Duodenal mucosa (tissue), 2 donors: ENCODE measurements at regions not wholly inside any gene's neighbourhood (a gene's known extent, or its start where the extent isn't known, plus 50 kb on each side); places are given as distances from the start of the nearest gene placed in this dataset.

Experiments used
- H3K27ac ChIP-seq: one replicate; pipeline ENCODE4 v1.7.0; 2013; ENCODE audit warnings: low read depth, low read length
- H3K27me3 ChIP-seq, 2 donors: one replicate each; pipeline ENCODE4 v1.7.0; 2013; ENCODE audit warnings: low read length in 2 of 2, control low read depth in 1 of 2; ENCODE audit not compliant: insufficient read depth in 2 of 2, control insufficient read depth in 1 of 2
- H3K36me3 ChIP-seq, 2 donors: one replicate each; pipeline ENCODE4 v1.7.0; 2013; ENCODE audit warnings: low read length in 2 of 2, control low read depth in 1 of 2; ENCODE audit not compliant: insufficient read depth in 2 of 2, control insufficient read depth in 1 of 2
- H3K4me1 ChIP-seq, 2 donors: one replicate each; pipeline ENCODE4 v1.7.0; 2013; ENCODE audit warnings: low read length in 2 of 2, control low read depth in 1 of 2; ENCODE audit not compliant: insufficient read depth in 2 of 2, control insufficient read depth in 1 of 2
- H3K4me3 ChIP-seq, 2 donors: one replicate each; pipeline ENCODE4 v1.7.0; 2013; ENCODE audit warnings: low read length in 2 of 2, low read depth in 1 of 2
- H3K9ac ChIP-seq, 2 donors: one replicate each; pipeline ENCODE4 v1.7.0; 2013; ENCODE audit warnings: low read length in 2 of 2, low read depth in 1 of 2
- H3K9me3 ChIP-seq, 2 donors: one replicate each; pipeline ENCODE4 v1.7.0; 2013; ENCODE audit warnings: low read length in 2 of 2, control low read depth in 1 of 2; ENCODE audit not compliant: control insufficient read depth in 1 of 2

GRCh38 chr18:45349019-45349418 is 266.3 kb upstream of the SLC14A2 start:
- H3K4me3 ChIP-seq = no peak overlapping the region
- no peak overlapping the region for H3K27ac ChIP-seq
- H3K9me3 ChIP-seq = no peaks in the 10 kb centered on the region
- H3K27me3 ChIP-seq = no peaks in the 10 kb centered on the region
- no peaks in the 10 kb centered on the region for H3K36me3 ChIP-seq
- H3K9ac ChIP-seq = no peak overlapping the region
- no peaks in the 10 kb centered on the region for H3K4me1 ChIP-seq

- Histone ChIP-seq H3K9ac (no peak overlapping the region), H3K4me1 (no peaks in the 10 kb centered on the region), H3K27ac (no peak overlapping the region), H3K27me3 (no peaks in the 10 kb centered on the region), H3K9me3 (no peaks in the 10 kb centered on the region), H3K36me3 (no peaks in the 10 kb centered on the region), H3K4me3 (no peak overlapping the region)
Observed at GRCh38 chr18:45349467-45349866, 265.8 kb upstream of the SLC14A2 start.

- H3K4me1 ChIP-seq = no peaks in the 10 kb centered on the region
- no peak overlapping the region for H3K27ac ChIP-seq
- H3K36me3 ChIP-seq = no peaks in the 10 kb centered on the region
- no peak overlapping the region for H3K9ac ChIP-seq
- no peaks in the 10 kb centered on the region for H3K27me3 ChIP-seq
- no peaks in the 10 kb centered on the region for H3K9me3 ChIP-seq
- H3K4me3 ChIP-seq = no peak overlapping the region
Observed at GRCh38 chr18:45350404-45351156, 264.7 kb upstream of the SLC14A2 start.

DNA sequence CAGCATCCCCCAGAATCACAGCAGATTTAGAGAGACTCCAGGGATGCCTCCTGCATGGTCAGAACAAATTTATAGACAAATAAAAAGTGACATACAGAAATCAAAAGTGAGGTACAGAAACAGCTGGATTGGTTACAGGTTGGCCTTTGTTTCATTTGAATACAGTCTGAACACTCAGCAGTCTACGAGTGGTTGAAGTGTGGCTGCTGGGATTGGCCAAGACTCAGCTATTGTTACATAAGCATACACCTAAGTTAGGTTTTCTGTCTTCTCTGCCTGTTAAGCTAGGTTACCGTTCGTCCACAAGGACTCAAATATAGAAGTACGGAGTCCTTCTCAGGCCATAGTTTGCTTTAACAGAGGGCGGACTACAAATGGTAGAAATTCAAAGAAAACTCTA is 262.4 kb upstream of the SLC14A2 start:
- Histone ChIP-seq H3K9me3 (no peaks in the 10 kb centered on the region), H3K4me3 (no peak overlapping the region), H3K4me1 (peaks cover 4 to 5% of the 10 kb centered on the region in 2 donors), H3K36me3 (no peaks in the 10 kb centered on the region), H3K27me3 (no peaks in the 10 kb centered on the region), H3K27ac (no peak overlapping the region), H3K9ac (no peak overlapping the region)

DNA sequence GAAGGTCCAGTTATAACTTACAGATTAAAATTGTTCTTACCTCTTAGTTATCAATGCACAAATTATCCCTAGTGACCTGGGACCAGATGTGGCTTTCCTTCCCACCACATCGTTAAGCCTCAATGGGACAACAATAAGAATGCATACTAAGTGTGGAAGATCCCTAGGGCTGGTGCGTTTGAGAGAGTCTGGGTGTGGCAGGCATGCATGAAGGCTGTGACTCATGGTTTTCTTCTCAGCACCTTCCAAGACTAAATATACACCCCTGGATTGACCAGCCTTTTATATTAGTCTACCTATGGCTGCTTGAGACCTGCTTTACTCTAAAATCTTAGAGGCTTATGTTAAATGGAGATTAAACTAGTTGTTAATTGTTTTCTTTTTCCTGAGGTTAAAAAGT is 261.7 kb upstream of the SLC14A2 start:
- peaks cover 11 to 12% of the 10 kb centered on the region in 2 donors for H3K4me1 ChIP-seq

DNA sequence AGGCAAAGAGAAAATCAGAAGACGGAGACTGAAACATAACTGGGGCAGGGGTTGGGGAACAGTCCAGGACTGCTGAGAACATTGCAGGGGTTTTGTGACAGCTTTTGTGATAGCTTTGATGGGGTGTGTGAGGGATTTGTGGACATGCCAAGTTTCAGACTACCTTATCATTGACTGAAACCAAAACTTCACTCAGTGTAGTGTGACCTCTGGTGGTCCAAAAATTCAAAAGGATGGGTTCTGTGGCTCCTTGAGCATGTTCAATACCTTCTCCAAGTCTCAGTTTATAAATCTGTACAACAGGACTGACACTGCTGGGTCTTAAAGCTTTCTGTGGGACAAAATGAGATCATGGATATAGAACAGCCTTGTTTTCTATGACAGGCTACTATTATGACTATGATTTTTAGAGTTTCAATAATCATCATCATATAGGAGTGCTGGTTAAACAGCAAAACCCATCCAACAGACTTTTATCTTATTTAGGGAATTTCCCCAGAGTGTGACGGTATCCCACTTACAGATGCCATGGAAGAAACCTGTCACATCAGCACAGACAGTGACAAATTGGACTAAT is 259.2 kb upstream of the SLC14A2 start:
- Histone ChIP-seq H3K9ac (no peak overlapping the region), H3K4me3 (no peak overlapping the region), H3K9me3 (no peaks in the 10 kb centered on the region), H3K27ac (no peak overlapping the region), H3K36me3 (no peaks in the 10 kb centered on the region), H3K27me3 (no peaks in the 10 kb centered on the region), H3K4me1 (peaks cover 23 to 26% of the 10 kb centered on the region in 2 donors)

More for the DNA sequence above, 261.7 kb upstream of the SLC14A2 start:
- Histone ChIP-seq H3K9ac (no peak overlapping the region), H3K9me3 (no peaks in the 10 kb centered on the region), H3K4me3 (no peak overlapping the region), H3K36me3 (no peaks in the 10 kb centered on the region), H3K27me3 (no peaks in the 10 kb centered on the region), H3K27ac (no peak overlapping the region)

DNA sequence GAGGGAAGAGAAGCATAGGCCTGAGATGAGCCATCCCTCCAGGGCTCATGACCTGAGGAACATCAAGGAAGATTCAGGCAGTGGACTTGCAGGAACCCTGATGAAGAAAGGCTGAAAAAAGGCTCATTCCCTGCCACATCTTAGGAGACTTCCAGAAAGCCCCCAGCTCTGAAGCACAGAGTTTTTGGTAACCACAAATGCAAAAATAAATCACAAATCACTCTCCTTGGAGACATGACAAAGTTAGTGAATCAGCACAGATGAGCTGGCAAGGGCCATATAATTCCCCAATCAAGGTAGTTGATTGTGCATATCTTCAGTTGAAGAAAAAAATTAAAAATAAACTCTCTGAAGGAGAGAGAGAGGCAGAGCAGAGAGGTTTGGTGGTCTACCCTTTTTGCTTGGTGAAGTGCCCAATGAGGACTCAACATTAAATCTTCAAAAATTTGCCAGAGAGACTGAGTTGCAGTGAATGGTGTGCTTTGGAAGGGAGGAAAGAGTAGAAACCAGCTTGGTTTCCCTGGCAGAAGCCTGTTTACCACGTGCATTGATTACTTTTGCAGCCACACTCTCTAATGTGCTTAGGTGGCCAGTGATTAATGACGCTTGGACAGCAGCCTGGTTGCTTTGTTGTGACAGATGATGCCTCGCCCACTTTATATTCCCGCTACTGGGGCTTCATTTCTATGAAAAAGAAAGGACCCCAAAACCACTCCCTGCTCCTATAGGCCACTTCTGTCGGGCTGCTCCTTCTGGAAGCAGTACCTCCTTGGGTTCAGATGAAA is 257.4 kb upstream of the SLC14A2 start:
- H3K27me3 ChIP-seq = no peaks in the 10 kb centered on the region
- no peaks in the 10 kb centered on the region for H3K9me3 ChIP-seq
- no peak overlapping the region for H3K4me3 ChIP-seq
- H3K27ac ChIP-seq = no peak overlapping the region
- H3K9ac ChIP-seq = no peak overlapping the region
- H3K36me3 ChIP-seq = no peaks in the 10 kb centered on the region
- H3K4me1 ChIP-seq = peaks cover 23 to 26% of the 10 kb centered on the region in 2 donors

GRCh38 chr18:45359275-45360009 is 255.8 kb upstream of the SLC14A2 start:
- Histone ChIP-seq H3K4me3 (no peak overlapping the region), H3K4me1 (peaks cover 23 to 26% of the 10 kb centered on the region in 2 donors), H3K9me3 (no peaks in the 10 kb centered on the region), H3K9ac (no peak overlapping the region), H3K27me3 (no peaks in the 10 kb centered on the region), H3K36me3 (no peaks in the 10 kb centered on the region), H3K27ac (no peak overlapping the region)

- Histone ChIP-seq H3K4me3 (no peak overlapping the region), H3K36me3 (no peaks in the 10 kb centered on the region), H3K4me1 (peaks cover 23 to 26% of the 10 kb centered on the region in 2 donors), H3K27ac (no peak overlapping the region), H3K9ac (no peak overlapping the region), H3K9me3 (no peaks in the 10 kb centered on the region), H3K27me3 (no peaks in the 10 kb centered on the region)
Observed at GRCh38 chr18:45361125-45361851, 254.0 kb upstream of the SLC14A2 start.
